Neural cell (in vitro differentiated cells): ENCODE measurements at regions not wholly inside any gene's neighbourhood (a gene's known extent, or its start where the extent isn't known, plus 50 kb on each side); places are given as distances from the start of the nearest gene placed in this dataset.

ENCODE experiments used
- H2AFZ ChIP-seq: fragments of 200-600, 300-800 bp; sonication (generic), shearing (Covaris generic); 2 replicates; pipeline ENCODE4 v1.6.0; 2014; ENCODE audit warnings: low read depth, mild to moderate bottlenecking, antibody characterized with exemption, low read length, moderate library complexity
- H3F3A ChIP-seq: fragments of 200-600 bp; shearing (Covaris generic); 2 replicates; pipeline ENCODE4 v1.6.1; 2016; ENCODE audit warnings: mild to moderate bottlenecking, moderate library complexity, mixed read lengths, antibody characterized with exemption, low read length; ENCODE audit not compliant: insufficient read depth, poor library complexity, severe bottlenecking
- H3K27ac ChIP-seq: fragments of 200-600, 300-800 bp; sonication (generic), shearing (Covaris generic); 2 replicates; pipeline ENCODE4 v1.5.1; 2014; ENCODE audit warnings: mild to moderate bottlenecking, low read length, moderate library complexity
- H3K27me3 ChIP-seq: fragments of 300-800, 200-600 bp; sonication (generic), shearing (Covaris generic); 2 replicates; pipeline ENCODE4 v1.6.0; 2014; ENCODE audit warnings: mild to moderate bottlenecking, low read depth, low read length, moderate library complexity; ENCODE audit not compliant: insufficient read depth
- H3K36me3 ChIP-seq: fragments of 300-800, 200-600 bp; sonication (generic), shearing (Covaris generic); 2 replicates; pipeline ENCODE4 v1.5.1; 2014; ENCODE audit warnings: mild to moderate bottlenecking, antibody characterized with exemption, low read length, moderate library complexity; ENCODE audit not compliant: insufficient read depth
- H3K4me2 ChIP-seq: fragments of 300-800, 200-600 bp; sonication (generic), shearing (Covaris generic); 2 replicates; pipeline ENCODE4 v1.6.0; 2014; ENCODE audit warnings: mild to moderate bottlenecking, low read length
- H3K4me3 ChIP-seq: fragments of 300-800, 200-600 bp; sonication (generic), shearing (Covaris generic); 2 replicates; pipeline ENCODE4 v1.5.1; 2014; ENCODE audit warnings: mild to moderate bottlenecking, low read length, moderate library complexity
- H3K79me2 ChIP-seq: fragments of 200-600 bp; shearing (Covaris generic); replicated peaks from 2 replicates; pipeline ENCODE4 v1.6.0; 2014; ENCODE audit warnings: mild to moderate bottlenecking, low read length, moderate library complexity; ENCODE audit not compliant: insufficient read depth
- H3K9ac ChIP-seq: fragments of 300-800, 200-600 bp; sonication (generic), shearing (Covaris generic); 2 replicates; pipeline ENCODE4 v1.6.1; 2016; ENCODE audit warnings: mild to moderate bottlenecking, low read length, mixed read lengths
- H3K9me2 ChIP-seq: fragments of 200-600 bp; shearing (Covaris generic); 2 replicates; pipeline ENCODE4 v1.6.1; 2016; ENCODE audit warnings: mild to moderate bottlenecking, low read length, mixed read lengths; ENCODE audit not compliant: insufficient read depth
- H3K9me3 ChIP-seq: fragments of 200-600, 300-800 bp; sonication (generic), shearing (Covaris generic); 2 replicates; pipeline ENCODE4 v1.6.1; 2016; ENCODE audit warnings: mild to moderate bottlenecking, mixed run types, low read length, moderate library complexity, mixed read lengths
- H4K20me1 ChIP-seq: fragments of 200-600 bp; shearing (Covaris generic); 2 replicates; pipeline ENCODE4 v1.6.1; 2016; ENCODE audit warnings: mild to moderate bottlenecking, mixed run types; ENCODE audit not compliant: insufficient read depth
- EP300 ChIP-seq: fragments of 450-650 bp; conservative IDR thresholded peaks from 2 replicates; pipeline ENCODE4 v1.6.1; 2014; ENCODE audit warnings: antibody characterized with exemption, mild to moderate bottlenecking, moderate library complexity; ENCODE audit not compliant: poor library complexity, severe bottlenecking
- EZH2 ChIP-seq: fragments of 200-600, 300-800 bp; shearing (Covaris generic), sonication (generic); IDR thresholded peaks from 2 replicates; pipeline ENCODE4 v1.6.1; 2014; ENCODE audit warnings: antibody characterized with exemption, low read length, borderline replicate concordance, mild to moderate bottlenecking; ENCODE audit not compliant: insufficient read depth, poor library complexity, severe bottlenecking
- MXI1 ChIP-seq: fragments of 450-650 bp; conservative IDR thresholded peaks from 2 replicates; pipeline ENCODE4 v1.6.1; 2014; ENCODE audit warnings: antibody characterized with exemption, mild to moderate bottlenecking; ENCODE audit not compliant: poor library complexity, severe bottlenecking
- POLR2AphosphoS5 ChIP-seq: IDR thresholded peaks from 2 replicates; pipeline ENCODE4 v1.6.1; 2012
- RAD21 ChIP-seq: fragments of 450-650 bp; conservative IDR thresholded peaks from 2 replicates; pipeline ENCODE4 v1.6.1; 2014; ENCODE audit warnings: antibody characterized with exemption, mild to moderate bottlenecking, moderate library complexity
- SMC3 ChIP-seq: fragments of 450-650 bp; conservative IDR thresholded peaks from 2 replicates; pipeline ENCODE4 v1.6.1; 2014; ENCODE audit warnings: antibody characterized with exemption, mild to moderate bottlenecking, moderate library complexity; ENCODE audit not compliant: poor library complexity
- TAF1 ChIP-seq: IDR thresholded peaks from 2 replicates; pipeline ENCODE4 v1.6.1; 2012; ENCODE audit warnings: low read depth
- TF ChIP-seq, protein P1 (sequence below): fragments of 450-650 bp; IDR thresholded peaks from 2 replicates; pipeline ENCODE4 v1.5.1; 2014; ENCODE audit warnings: antibody characterized with exemption, mild to moderate bottlenecking, moderate library complexity; ENCODE audit not compliant: poor library complexity, severe bottlenecking
- TF ChIP-seq, protein P2 (sequence below): IDR thresholded peaks from 2 replicates; pipeline ENCODE4 v1.6.1; 2012; ENCODE audit warnings: borderline replicate concordance

DNA sequence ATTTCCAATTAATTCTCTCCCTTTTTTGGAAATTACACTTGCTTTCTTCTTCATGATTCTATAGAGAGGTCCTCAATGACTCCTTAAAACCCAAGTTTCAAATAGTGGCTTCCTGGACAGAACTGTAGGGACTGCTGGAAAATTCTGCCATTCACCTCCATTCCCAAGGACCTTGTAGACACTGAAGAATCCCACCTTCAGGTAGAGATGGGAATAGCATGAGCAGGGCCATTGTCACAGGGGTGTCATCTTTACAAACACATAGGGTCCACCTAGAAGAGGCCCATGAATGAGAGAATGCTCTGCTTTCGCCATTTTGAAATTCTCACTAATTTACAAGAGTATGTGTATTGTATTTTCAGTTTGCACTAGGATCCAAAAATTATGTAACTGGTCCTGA, 701.7 kb upstream of the CELF2 start:
- Histone ChIP-seq H4K20me1 (no peaks in the 10 kb centered on the region), H3K79me2 (no peaks in the 10 kb centered on the region), H3K4me3 (no peak overlapping the region), H3K9ac (no peak overlapping the region), H3K4me2 (no peak overlapping the region), H3K9me2 (no peaks in the 10 kb centered on the region), H2AFZ (no peak overlapping the region), H3K27me3 (no peaks in the 10 kb centered on the region), H3K36me3 (no peaks in the 10 kb centered on the region), H3K27ac (no peak overlapping the region), H3K9me3 (no peaks in the 10 kb centered on the region), H3F3A (no peaks in the 10 kb centered on the region)
- TF ChIP-seq TAF1 (no peak), SMC3 (no peak), MXI1 (no peak), RAD21 (no peak), EZH2 (no peak)
- TF ChIP-seq, protein P1, sequence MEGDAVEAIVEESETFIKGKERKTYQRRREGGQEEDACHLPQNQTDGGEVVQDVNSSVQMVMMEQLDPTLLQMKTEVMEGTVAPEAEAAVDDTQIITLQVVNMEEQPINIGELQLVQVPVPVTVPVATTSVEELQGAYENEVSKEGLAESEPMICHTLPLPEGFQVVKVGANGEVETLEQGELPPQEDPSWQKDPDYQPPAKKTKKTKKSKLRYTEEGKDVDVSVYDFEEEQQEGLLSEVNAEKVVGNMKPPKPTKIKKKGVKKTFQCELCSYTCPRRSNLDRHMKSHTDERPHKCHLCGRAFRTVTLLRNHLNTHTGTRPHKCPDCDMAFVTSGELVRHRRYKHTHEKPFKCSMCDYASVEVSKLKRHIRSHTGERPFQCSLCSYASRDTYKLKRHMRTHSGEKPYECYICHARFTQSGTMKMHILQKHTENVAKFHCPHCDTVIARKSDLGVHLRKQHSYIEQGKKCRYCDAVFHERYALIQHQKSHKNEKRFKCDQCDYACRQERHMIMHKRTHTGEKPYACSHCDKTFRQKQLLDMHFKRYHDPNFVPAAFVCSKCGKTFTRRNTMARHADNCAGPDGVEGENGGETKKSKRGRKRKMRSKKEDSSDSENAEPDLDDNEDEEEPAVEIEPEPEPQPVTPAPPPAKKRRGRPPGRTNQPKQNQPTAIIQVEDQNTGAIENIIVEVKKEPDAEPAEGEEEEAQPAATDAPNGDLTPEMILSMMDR: no peak

DNA sequence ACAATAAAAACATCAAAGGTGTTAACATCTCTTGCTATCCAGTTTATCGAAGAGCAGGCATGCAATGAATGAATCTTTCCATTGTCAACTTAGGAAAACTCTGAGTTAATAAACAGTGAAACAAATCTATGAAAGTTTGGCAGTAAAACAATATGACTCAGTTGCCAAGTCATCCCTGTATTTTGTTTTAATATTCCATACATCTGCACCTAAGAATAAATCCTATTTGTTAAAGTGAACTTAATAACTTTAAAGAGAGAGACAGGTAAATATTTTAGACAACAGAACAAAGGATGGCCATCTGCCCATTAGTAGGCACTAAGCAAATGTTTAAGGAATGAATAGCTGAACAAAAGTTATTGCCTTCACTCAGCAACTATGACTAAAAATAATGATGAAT, 700.5 kb upstream of the CELF2 start:
- H3F3A ChIP-seq: no peaks in the 10 kb centered on the region

DNA sequence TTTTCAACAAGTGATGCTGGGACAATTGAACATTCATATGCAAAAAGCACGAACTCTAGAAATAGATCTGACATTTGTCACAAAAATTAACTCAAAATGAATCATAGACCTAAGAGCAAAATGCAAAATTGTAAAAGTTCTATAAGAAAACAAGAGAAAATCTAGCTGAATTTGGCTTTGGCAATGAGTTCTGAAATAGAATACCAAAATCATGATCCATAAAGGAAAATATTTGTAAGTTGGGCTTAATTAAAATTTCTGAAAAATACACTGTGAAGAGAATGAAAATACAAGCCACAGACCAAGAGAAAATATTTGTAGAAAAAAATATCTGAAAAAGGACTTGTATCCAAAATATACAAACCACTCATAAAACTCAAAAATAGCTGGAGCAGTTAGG, 698.8 kb upstream of the CELF2 start:
- no peak overlapping the region for H3K4me2 ChIP-seq
- H3K9ac ChIP-seq: no peak overlapping the region
- H3K4me3 ChIP-seq: no peak overlapping the region
- H2AFZ ChIP-seq: no peak overlapping the region
- H3K9me2 ChIP-seq: no peaks in the 10 kb centered on the region
- H4K20me1 ChIP-seq: no peaks in the 10 kb centered on the region
- H3K27ac ChIP-seq: no peak overlapping the region
- no peaks in the 10 kb centered on the region for H3K79me2 ChIP-seq
- no peaks in the 10 kb centered on the region for H3F3A ChIP-seq
- no peaks in the 10 kb centered on the region for H3K9me3 ChIP-seq
- no peaks in the 10 kb centered on the region for H3K27me3 ChIP-seq
- no peak for TF ChIP-seq RAD21
- no peak for TF ChIP-seq MXI1
- TF ChIP-seq EZH2: no peak
- TF ChIP-seq EP300: no peak
- TF ChIP-seq TAF1: no peak
- TF ChIP-seq, protein P1: no peak
- TF ChIP-seq SMC3: no peak
- TF ChIP-seq, protein P2, sequence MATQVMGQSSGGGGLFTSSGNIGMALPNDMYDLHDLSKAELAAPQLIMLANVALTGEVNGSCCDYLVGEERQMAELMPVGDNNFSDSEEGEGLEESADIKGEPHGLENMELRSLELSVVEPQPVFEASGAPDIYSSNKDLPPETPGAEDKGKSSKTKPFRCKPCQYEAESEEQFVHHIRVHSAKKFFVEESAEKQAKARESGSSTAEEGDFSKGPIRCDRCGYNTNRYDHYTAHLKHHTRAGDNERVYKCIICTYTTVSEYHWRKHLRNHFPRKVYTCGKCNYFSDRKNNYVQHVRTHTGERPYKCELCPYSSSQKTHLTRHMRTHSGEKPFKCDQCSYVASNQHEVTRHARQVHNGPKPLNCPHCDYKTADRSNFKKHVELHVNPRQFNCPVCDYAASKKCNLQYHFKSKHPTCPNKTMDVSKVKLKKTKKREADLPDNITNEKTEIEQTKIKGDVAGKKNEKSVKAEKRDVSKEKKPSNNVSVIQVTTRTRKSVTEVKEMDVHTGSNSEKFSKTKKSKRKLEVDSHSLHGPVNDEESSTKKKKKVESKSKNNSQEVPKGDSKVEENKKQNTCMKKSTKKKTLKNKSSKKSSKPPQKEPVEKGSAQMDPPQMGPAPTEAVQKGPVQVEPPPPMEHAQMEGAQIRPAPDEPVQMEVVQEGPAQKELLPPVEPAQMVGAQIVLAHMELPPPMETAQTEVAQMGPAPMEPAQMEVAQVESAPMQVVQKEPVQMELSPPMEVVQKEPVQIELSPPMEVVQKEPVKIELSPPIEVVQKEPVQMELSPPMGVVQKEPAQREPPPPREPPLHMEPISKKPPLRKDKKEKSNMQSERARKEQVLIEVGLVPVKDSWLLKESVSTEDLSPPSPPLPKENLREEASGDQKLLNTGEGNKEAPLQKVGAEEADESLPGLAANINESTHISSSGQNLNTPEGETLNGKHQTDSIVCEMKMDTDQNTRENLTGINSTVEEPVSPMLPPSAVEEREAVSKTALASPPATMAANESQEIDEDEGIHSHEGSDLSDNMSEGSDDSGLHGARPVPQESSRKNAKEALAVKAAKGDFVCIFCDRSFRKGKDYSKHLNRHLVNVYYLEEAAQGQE: no peak
- TF ChIP-seq POLR2AphosphoS5: no peak
- H3K36me3 ChIP-seq: no peaks in the 10 kb centered on the region

More for the DNA sequence above, 700.5 kb upstream of the CELF2 start:
- H3K9me3 ChIP-seq: no peaks in the 10 kb centered on the region
- H3K27me3 ChIP-seq: no peaks in the 10 kb centered on the region
- no peaks in the 10 kb centered on the region for H3K79me2 ChIP-seq
- no peaks in the 10 kb centered on the region for H3K9me2 ChIP-seq
- H2AFZ ChIP-seq: no peak overlapping the region
- H3K36me3 ChIP-seq: no peaks in the 10 kb centered on the region
- H3K9ac ChIP-seq: no peak overlapping the region
- H3K4me2 ChIP-seq: no peak overlapping the region
- H4K20me1 ChIP-seq: no peaks in the 10 kb centered on the region
- H3K27ac ChIP-seq: no peak overlapping the region
- H3K4me3 ChIP-seq: no peak overlapping the region
- TF ChIP-seq SMC3 (no peak), POLR2AphosphoS5 (no peak)
